HG03342 (cell line): ENCODE measurements at regions not wholly inside any gene's neighbourhood (a gene's known extent, or its start where the extent isn't known, plus 50 kb on each side); places are given as distances from the start of the nearest gene placed in this dataset.

ENCODE experiments used
- ATAC-seq: cut with Tn5 transposase; IDR thresholded peaks from one replicate; pipeline ENCODE4 v1.9.1; 2021; ENCODE audit warnings: mild to moderate bottlenecking, moderate library complexity; ENCODE audit not compliant: unreplicated experiment

GRCh38 chr14:42198010-42198409, 591.3 kb downstream of the LRFN5 start:
- ATAC-seq = no peak

DNA sequence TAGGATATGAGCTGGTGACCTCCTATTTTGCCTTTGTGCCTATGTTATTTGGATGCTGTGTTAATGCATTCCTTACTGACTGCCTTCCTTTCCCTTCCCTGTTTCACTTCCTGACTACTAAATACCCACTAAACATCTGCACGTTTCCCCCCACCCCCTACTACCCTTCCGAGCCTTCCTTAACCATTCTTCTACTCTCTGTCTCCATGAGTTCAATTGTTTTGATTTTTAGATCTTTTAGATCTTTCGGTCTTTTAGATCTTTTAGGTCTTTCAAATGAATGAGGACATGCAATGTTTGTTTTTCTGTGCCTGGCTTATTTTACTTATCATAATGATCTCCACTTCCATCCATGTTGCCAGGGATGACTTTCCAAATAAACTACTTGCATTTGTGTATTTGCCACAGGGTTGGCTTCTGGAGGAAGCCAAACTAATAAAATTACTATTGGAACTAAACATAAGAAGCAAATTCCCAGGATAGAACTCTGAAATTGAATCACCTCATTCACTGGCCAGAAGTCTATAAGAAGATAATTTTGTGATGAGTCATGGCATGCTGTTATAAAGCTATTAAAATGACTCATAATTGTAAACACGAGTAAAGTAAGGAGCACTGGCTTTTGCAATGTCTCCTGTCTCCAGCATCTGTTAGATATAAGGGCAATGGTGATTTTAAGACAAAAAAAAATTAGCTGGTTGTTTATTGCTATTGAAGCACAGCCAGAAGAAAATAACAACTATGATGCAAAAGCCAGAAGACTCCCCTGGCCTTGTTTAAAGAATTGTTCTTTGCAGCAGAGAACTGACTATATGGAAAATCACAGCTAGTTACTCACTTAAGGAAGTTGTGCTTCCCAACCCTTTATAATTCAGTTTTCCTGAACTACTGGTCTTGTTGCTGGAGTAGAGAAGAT, 586.3 kb downstream of the LRFN5 start:
- ATAC-seq = no peak

DNA sequence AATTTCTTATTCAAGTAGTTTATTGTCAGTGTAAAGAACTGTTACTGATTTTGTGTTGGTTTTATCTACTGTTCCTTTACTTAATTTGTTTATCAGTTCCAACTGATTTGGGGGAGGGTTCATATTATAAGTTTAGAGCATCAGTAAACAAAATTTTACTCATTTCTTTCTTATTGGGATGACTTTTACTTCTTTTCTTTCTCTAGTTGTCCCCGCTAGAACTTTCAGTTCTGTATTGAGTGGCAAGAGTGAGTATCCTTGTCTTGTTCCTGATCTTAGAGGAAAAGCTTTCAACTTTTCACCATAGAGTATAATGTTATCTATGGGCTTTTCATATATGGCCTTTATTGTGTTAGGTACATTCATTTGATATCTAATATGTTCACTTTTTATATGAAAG, 584.1 kb downstream of the LRFN5 start:
- no peak for ATAC-seq

- no peak for ATAC-seq
These were observed 581.2 kb downstream of the LRFN5 start for GRCh38 chr14:42187846-42188245.

GRCh38 chr14:42185718-42186117, 579.0 kb downstream of the LRFN5 start:
- ATAC-seq = no peak

- ATAC-seq = no peak
These were observed 567.7 kb downstream of the LRFN5 start for GRCh38 chr14:42174357-42174756.

GRCh38 chr14:42173206-42173605, 566.5 kb downstream of the LRFN5 start:
- no peak for ATAC-seq

- no peak for ATAC-seq
These were observed 565.6 kb downstream of the LRFN5 start for GRCh38 chr14:42172304-42172703.

- ATAC-seq = no peak
These were observed 556.5 kb downstream of the LRFN5 start for GRCh38 chr14:42163136-42163535.

DNA sequence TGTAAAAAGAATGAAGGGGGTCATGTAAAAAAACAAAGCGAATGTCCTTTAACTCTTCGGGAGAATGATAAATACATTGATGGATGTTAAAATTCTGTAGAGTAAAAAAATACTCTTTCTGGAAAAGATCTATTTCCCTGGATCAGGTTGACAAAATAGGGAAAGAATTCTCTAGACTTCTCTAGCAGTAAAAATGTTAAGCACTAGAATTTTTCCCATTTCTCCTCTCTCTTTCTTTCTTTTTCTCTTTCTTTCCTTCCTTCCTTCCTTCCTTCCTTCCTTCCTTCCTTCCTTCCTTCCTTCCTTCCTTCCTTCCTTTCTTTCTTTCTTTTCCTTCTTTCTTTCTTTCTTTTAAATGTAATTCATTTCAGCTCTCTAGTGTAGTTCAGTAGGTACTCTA, 552.5 kb downstream of the LRFN5 start:
- ATAC-seq = no peak

DNA sequence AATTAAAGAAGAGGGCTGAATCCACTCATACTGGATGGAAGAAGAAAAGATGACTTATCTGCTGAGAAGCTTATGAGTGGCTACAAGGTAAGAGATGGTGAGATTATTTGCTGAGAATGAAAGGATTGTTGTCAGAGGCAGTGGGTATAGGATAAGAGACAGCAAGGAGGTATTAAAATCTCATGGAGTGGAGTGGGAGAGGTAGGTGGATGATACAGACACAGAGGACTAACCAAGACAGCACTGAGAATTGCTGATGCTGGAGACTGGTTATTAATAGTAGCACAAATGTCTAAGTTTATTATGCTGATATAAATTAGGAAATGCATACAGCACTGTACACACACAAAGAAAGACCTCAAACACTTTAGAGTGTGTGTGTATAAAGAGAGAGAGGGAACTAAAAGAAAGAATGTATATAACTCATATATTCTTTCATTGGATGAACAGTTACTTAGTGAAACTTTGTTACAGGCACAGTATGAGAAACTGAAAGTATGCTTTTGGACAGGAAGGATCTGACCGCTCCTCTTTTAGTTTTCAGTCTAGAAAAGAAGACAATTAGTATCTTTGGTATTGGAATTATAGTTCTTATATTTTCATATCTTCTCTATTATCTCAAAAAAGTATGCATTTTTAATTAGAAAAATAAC, 543.1 kb downstream of the LRFN5 start:
- ATAC-seq = no peak

DNA sequence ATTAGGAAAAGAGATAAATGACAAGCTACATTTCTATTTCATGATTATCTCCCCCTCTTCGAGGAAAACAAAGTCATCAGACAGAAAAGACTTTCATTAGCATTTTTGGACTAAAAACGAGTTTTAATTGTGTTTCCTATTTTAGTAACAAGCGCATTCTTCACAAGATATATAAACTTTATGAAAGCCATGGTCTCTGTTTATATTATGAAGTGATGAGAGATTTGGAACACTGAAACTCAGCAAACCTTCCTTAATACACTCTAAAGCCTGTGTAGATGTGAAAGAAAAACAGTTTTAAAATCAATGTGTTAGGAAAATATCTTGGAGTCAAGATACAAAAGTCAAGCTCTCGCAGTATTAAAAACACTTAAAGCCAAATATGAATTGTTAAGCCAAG, 539.1 kb downstream of the LRFN5 start:
- no peak for ATAC-seq

DNA sequence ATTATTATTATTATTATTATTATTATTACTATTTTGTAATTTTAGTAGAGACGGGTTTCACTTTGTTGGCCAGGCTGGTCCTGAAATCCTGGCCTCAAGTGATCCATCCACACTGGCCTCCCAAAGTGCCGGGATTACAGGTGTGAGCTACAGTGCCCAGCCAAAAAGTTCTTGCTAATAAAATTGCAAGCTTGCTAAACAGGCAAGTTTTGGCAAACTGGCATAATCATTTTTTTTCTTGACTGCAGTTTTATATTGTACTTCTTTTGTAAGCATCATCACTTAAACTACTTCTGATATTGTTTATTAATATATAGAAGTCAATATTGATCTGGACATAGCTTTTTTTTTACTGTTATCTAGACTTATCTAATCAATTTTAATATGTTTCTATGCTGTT, 536.4 kb downstream of the LRFN5 start:
- ATAC-seq = no peak

DNA sequence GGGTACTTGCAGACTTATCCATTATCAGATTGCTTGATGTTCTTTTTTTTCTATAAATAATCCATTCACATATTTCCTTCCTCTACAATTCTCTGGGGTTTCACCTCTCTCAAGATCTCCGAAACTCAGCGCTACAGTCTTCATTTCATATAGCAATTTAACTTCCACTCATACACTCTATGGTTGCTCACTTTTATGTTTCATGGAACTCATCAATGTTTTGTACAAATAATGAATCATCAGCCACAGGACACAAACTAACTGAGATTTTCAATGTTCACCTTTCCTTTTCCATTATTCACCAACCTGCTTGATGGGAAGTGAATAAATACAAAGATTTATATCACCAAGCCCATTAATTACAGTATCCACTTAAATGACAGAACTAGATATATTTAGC, 534.7 kb downstream of the LRFN5 start:
- no peak for ATAC-seq

DNA sequence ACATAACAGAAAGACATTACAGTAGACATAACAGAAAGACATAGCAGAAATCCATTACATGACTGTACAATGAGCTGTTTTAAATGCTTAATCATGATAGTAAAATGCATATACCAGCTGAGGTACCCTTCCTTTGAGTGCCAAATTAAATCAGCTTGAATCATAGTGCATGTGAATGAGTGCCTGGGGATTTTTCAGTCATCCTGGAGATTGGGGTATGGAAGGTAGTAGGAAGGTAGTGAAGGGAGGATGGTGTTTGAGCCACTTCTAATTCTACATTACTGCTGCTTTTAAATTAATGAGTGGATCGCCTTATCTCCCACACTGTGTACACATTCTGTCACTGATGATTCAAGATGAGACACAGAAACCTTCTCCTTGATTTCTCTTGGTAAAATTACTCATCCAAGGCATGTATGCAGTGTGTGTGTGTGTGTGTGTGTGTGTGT, 534.2 kb downstream of the LRFN5 start:
- ATAC-seq = no peak

- no peak for ATAC-seq
These were observed 533.3 kb downstream of the LRFN5 start for GRCh38 chr14:42140001-42140400.

DNA sequence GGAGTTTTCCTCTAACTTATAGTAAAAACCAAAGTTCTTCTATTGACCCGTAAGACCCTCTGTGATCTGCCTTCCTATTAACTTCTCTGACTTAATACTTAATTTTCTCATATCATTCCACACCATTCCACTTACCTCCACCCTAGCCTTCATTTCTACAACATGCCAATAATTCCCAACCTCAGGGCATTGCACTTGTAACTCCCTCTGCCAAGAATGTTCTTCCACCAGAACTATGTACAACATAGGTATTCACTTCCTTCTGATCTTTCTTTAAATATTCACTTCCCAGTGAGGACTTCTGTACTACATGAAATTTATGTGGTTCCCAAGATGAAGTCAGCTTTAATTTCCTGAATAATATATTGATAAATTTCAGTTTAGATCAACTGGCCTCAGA, 531.7 kb downstream of the LRFN5 start:
- ATAC-seq = no peak

GRCh38 chr14:42130815-42131214, 524.1 kb downstream of the LRFN5 start:
- ATAC-seq = no peak

DNA sequence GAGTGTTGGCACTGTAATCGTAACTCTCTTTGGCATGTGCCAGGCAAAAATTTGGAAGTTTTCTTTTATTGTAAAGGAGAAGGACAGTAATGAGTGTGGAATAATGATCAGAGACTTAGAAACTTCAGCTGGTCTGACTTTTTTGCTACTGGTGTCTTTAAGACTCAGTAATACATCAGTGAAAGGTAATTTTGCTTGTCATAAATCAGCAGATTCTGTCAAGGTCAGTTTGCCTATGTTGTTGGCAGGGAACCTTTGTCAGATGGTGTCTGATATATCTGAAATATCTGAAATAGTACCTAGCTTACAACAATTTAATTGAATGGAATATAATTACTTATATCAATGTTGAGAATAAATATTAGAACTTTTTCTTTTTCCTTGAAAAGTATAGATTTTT, 516.9 kb downstream of the LRFN5 start:
- no peak for ATAC-seq

GRCh38 chr14:42113358-42114069, 506.8 kb downstream of the LRFN5 start:
- ATAC-seq = no peak

- no peak for ATAC-seq
These were observed 505.4 kb downstream of the LRFN5 start for GRCh38 chr14:42112108-42112507.

- no peak for ATAC-seq
These were observed 504.7 kb downstream of the LRFN5 start for GRCh38 chr14:42111355-42111754.
